ENCODE measurements at regions not wholly inside any gene's neighbourhood (a gene's known extent, or its start where the extent isn't known, plus 50 kb on each side); places are given as distances from the start of the nearest gene placed in this dataset.
"Not testable (repeated sequence)": the region's sequence is repeated elsewhere in the genome, so short reads cannot be mapped to it uniquely, and the experiment has no call there.

DNA sequence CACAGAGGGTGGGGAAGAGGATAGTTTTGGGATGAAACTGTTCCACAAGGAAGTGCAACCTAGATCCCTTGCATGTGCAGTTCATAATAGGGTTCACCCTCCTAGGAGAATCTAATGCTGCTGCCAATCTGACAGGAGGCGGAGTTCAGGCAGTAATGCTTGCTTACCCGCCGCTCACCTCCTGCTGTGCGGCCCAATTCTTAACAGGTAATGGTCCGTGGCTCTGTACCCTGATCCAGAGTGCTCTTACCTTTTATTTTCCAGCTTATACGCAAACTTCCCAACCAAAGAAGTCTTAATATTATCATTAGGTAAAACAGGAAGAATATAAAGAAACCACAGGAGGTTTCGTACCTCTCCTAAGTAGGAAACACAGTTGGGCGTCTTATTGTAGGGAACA, 82.7 kb upstream of the CD302 start:
- DNase-seq (ENCODE audit: extremely low spot score, insufficient read length, low read depth) = no peak
- no peak for FAIRE-seq

DNA sequence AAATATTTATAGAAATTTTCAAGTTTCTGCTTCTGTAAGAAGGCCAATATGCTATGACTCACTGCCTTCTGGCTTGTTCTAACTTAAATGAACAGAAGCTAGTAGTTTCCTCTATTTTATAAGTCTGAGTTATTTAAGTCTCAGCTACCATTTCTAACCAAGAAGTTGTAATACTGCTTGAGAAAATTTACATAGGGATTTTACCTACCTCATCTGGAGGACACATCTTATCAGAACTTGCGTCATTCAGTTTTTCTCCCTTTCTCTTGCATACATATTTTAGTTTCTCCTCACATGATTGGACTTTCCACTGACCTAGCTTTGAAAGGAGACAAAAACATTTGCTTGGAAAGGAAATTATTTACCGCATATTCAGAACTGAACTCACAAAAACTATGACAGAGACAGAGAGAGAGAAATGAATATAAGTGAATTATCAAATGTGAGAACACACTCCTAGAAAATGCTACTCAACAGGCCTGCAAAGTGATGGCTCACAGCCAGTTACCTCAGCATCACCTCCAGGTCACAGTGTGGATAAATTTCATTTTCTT, 81.1 kb upstream of the CD302 start:
- FAIRE-seq (peak; percentile 83), DNase-seq (ENCODE audit: extremely low spot score, insufficient read length, low read depth) (no peak)

DNA sequence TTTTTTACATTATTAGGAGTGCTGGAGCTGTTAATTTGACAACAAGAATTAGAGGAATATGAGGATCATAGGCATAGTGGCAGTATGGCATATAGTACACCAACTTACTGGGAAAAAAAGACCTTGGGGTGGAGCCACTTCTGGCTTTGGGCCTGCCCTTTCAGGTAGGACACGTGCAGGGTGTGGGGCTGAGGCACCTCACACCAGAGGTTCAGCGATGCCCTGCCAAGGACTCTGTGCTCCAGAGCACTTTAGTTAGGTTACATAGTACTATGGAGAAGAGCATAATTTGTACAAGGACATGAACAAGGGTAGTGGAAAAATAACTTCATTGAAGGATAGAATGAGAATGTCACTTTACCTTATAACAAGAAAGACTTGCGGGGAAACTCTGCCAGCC, 77.1 kb upstream of the CD302 start:
- no peak for FAIRE-seq
- no peak for DNase-seq (ENCODE audit: extremely low spot score, insufficient read length, low read depth)

DNA sequence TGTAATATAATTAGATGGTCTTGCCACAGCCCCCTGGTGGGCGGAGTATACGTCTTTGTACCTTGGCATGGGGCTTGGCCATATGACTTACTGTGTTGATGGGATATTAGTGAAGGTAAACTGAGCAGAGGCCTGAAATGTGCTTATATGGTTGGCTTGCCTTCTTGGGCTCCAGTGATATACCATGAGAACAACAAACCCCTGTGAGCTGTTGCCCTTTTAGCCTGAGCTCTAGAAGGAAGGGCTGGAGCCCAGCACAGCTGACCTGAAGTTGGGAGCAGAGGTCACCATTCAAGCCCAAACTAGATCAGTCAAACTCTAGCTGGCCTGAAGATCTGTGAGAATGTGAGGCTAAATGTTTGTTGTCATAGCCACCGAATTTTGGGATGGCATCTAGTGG, 75.2 kb upstream of the CD302 start:
- no peak for FAIRE-seq

DNA sequence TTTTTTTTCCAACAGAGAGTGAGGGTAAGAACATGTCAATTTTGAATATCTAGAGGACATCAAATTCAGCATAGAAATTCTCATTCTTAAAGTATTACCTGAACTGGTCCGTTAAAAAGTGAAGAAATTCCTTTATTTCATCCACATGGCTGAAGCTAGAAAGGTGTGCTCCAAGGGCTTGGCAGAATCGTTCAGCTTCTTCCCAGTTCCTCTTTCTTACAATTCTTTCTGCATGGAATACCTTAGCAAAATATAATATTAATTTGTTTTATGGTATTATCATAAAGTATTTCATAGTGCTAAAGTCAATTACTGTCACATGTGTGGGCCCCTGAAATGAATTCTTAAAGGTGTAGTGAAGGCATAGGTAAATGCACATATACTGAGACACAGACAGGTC, 74.3 kb upstream of the CD302 start:
- DNase-seq (ENCODE audit: extremely low spot score, insufficient read length, low read depth) (no peak), FAIRE-seq (no peak)

More for the DNA sequence above, 75.2 kb upstream of the CD302 start:
- no peak for DNase-seq (ENCODE audit: extremely low spot score, insufficient read length, low read depth)

DNA sequence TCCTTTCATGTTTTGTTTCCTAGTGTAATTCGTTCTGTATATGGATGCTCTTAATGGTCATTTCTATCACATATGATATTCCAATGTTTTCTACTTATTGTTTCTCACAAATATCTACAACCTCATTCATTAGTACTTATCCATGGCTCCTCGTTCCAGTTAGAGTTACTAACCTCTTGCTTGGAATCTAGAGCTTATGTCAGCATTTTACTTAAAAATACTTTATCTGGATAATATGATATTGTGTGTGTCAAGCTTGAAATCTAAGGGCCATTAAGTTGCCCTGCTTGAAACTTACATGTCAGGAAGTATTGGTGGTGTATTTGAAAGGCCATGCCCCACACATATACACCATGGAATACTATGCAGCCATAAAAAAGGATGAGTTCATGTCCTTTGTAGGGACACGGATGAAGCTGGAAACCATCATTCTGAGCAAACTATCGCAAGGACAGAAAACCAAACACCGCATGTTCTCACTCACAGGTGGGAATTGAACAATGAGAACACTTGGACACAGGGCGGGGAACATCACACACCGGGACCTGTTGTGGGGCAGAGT, 70.7 kb upstream of the CD302 start:
- FAIRE-seq; DNase-seq (ENCODE audit: extremely low spot score, insufficient read length, low read depth): not testable (repeated sequence)

DNA sequence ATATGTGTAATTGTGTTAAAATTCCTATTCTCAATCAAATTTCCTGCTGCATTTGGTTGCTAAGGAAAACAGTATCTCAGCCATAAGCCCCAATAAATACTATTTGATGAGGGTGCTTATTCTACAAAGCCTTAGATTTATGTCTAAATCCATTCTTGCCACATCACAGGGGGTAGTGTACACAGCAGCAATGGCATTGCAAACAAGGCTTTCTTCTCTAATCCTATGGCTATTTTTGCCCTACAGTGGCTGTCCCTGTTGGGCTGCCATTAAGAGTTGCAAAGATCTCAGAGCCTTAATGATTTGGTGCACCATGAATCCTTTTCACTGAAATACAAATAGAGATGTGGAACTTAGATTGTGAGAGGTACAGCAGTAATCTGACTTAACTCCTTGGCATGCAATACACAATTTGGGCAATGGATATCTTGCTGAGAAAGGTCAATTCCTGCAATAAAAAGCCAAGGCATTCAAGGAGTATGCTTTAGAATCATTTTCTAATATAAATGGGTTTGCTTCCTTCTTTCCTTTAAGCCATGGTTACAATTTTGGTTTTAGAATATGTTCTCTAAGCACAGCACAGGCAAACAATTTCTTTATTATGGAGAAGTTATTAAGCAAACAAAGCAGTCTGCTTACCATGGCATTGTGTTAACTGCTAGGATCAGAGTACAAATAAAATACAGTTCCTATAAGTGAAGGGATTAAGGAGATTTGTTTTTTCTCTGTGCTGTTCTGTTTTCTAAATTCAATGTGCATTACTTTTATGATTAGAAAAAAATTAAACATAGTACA, 69.8 kb upstream of the CD302 start:
- no peak for DNase-seq (ENCODE audit: extremely low spot score, insufficient read length, low read depth)
- FAIRE-seq = no peak

DNA sequence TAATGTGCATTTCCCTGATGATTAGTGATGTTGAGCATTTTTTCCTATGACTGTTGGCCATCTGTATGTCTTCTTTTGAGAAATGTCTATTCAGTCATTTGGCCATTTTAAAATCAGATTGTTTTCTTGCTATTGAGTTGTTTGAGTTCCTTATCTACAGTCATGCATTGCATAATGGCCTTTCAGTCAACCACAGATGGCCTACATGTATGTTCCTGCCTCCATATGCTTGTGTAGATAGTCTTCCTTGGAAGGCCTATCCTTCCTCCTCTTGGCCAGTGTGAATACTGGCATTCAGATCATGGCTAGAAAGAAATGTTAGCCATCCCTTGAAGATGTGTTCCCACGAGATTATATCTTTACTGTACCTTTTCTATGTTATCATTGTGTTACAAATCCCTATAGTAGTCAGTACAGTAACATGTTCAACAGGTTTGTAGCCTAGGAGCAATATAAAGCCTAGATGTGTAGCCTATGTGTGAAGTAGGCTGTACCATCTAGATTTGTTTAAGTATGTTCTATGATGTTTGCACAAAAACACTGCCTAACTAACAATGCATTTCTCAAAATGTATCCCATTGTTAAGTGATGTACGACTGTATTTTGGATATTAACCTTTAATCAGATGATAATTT, 65.6 kb upstream of the CD302 start:
- DNase-seq (ENCODE audit: extremely low spot score, insufficient read length, low read depth) = no peak
- FAIRE-seq = no peak

DNA sequence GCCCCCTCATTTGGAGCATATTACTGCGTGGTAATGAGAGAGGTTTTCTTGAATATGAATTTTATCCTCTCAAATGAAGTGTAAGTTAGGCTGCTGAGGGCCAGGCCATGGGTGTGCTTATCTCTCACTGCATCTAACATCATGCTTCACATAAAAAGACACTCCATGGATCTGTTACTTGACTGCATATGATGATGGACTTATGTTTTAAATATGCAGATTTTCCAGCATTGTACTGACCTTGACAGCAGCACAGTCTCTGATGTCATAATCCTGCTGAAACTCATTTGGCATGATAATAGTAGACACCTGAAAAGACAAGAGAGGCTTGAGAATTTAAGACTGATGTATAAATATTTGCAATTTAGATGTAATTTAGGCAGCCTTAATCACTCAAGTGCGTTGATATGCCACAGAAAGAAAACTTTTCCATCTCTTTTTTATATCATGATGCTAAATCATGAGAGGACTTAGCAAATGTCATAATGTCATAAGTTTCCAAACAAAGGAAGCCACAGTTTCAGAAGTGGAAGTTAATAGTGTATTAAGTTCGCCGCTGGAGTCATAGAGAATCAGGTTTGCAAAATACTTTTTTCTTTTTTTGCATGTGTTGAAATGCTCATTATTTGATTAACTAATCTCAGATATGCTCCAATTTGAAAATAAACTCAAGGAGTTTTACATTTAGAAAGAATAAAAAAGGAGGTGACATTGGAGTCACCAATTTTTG, 62.7 kb upstream of the CD302 start:
- FAIRE-seq = no peak

DNA sequence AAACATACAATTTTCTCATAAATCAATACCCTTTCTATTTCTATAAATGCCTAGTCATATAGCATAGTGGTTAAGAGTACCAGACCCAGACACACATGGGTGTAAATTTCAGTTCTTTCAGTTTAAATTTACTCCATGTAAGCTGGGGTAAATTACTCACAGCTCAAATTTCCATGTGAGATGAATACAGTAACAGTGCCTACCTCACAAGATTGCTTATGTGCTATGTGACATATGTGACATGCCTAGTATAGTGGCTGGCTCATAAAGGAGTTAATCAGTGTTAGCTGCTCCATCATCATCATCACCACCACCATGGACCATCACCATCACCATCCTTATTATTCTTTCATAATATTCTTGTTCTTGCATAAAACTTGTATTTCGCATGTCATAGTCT, 61.6 kb upstream of the CD302 start:
- DNase-seq (ENCODE audit: extremely low spot score, insufficient read length, low read depth) (no peak), FAIRE-seq (no peak)

More for the DNA sequence above, 62.7 kb upstream of the CD302 start:
- DNase-seq (ENCODE audit: extremely low spot score, insufficient read length, low read depth) = no peak

DNA sequence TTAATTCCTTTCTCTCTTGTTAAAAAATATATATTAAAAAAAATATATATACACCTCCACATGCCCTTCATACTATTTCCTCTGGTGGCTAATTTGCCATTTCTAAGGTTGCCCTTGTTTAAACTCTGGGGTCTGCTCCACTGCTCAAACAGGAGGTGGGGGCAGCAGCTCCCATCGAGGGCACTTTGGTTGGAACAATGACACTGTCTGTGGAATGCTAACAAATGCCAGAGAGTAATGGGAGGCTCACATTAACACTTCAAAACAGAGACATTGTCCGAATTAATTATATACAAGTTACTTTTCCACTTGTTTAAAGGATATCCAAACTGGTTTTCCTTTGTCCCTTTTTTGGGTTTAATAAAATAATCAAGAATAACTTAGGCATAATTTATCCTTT, 58.8 kb upstream of the CD302 start:
- FAIRE-seq (no peak), DNase-seq (ENCODE audit: extremely low spot score, insufficient read length, low read depth) (no peak)

DNA sequence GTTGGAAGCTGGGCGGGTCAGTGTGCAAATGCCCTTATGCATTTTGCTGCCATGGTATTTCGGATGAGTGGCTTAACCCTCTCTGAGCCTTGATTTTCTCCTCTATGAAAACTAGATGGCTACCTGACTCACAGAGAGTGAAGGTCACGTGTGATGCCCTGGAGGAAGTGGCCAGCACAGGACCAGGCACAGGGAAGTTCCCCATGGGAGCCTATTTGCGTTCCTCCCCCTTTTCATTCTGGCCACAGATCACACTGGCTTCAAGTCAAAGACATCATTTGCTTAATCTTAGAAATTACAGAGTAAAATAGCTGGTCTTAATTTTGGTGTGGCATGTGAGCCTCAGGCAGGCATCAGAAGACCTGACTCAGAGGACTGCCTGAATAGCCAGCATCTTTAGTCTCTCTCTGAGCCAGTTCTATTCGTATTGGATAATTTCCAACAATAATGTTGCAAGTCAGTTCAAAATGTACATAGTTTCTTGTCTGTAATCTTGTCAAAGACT, 57.6 kb upstream of the CD302 start:
- DNase-seq (ENCODE audit: extremely low spot score, insufficient read length, low read depth) (no peak), FAIRE-seq (no peak)

DNA sequence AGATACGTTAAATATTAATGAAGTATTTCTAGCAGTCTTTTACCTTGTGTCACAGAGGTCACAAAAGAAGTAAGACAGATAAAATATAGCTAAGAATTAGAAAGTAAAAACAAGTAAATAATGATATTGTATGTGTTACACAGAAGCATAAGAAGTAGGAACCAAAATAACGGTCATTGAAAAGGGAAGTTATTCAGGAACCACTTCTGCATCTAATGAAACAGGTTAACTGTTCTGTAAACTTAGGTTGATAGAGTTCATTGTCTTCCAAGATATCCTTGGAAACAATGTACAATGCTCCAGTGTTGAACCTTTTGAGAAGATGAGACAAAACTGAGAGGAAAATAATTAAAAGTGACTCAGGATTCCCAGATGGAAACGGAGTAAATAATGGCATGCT, 57.1 kb upstream of the CD302 start:
- DNase-seq (ENCODE audit: extremely low spot score, insufficient read length, low read depth) (no peak), FAIRE-seq (no peak)

DNA sequence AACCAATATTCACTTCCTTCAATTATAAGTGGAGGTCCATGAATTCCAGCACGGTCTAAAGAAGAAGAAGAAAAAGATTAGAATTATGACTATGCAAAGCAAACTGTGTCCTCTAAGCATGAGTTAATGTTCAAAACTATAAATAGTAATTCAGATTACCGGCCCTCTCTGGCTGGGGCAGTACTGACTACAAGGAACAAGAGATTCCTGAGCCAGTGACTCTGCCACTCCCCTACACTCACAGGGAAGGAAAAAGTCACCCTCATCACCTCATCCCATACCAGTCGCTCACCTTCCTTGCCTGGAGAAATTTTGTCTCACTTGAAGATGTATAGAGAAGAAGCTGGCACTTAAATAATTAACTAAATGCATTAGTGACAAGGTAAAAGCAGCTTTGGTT, 56.5 kb upstream of the CD302 start:
- no peak for DNase-seq (ENCODE audit: extremely low spot score, insufficient read length, low read depth)
- FAIRE-seq = no peak

DNA sequence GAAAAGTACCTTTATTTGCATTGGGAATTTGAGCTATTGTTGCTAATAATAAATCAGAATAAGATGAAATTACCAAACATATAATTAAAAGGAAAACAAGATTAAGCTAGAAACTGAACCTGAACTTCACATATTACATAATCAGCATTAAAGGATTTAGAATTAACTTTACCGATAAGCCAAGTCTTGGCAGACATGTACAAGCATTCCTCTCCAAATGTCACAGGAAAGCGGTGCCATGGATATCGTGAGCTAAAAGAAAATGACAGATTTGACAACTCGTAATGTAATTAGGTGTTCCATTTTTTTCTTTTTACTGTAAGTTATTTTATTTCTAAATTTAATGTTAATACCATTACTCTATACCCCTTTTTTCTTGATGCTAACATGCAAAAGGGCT, 55.1 kb upstream of the CD302 start:
- FAIRE-seq (no peak), DNase-seq (ENCODE audit: extremely low spot score, insufficient read length, low read depth) (no peak)

DNA sequence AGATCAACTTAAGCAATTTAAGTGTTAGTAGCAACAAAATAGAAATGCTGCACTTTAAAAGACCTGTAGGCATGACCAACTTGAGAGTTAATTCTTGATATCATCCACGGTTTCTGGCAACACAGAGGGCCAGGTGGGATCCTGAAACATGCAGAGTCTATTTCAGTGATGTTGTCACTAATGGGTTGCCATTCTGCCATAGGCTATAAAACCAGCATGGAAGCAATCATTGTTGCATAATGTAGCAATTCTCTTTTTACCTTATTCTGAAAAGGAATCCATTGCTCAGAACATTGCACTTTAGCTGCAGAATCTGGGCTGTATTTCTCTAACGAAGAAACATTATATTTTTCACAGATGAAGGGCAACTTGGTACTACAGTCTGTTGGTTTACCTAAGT, 53.9 kb upstream of the CD302 start:
- FAIRE-seq (no peak), DNase-seq (ENCODE audit: extremely low spot score, insufficient read length, low read depth) (no peak)

DNA sequence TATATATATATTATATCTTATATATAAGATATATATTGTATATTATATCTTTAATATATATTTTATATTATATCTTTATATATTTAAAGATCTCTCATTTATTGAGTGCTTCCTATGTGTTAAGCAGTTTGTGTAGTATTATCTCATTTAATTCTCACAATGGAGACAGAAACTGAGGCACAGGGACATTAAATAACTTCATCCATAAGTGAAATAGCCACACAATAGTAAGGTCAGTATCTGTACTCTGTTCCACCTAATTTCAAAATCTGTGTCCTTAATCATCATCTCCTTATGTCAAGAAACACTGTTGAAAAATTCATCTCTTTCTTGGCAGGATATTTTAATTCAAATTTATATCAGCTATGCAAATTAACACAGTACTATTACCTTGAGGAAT, 52.8 kb upstream of the CD302 start:
- no peak for FAIRE-seq
- DNase-seq (ENCODE audit: extremely low spot score, insufficient read length, low read depth) = no peak

DNA sequence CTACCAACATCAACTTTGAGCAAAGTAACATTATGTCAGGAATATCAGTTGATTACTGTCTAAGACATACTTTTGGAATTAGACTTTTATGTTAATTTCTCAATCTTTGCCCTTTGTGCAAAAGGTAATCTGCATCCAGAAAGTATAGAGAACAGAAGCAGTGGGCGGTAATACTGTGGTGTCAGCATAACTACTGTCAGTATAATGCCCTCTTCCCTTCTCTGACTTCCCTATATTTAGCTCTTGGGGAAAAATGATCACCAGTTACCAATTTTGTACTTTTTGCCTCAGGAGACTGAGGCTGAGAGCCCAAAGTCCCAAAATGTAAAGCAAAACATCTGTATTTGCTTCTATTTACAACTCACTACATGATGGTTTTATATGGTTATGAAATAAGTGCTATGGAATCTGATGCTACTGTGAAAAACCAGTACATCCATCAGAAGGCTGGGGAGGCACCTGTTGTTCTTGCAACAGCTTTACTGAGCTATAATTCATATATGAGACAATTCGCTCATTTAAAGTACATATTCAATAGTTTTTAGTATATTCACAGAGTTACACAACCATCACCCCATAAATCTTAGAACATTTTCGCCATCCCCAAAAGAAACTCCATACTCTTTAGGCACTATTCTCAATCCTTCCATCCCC, 51.3 kb upstream of the CD302 start:
- DNase-seq (ENCODE audit: extremely low spot score, insufficient read length, low read depth) (no peak), FAIRE-seq (no peak)
